GM21528 (cell line): ENCODE measurements at regions not wholly inside any gene's neighbourhood (a gene's known extent, or its start where the extent isn't known, plus 50 kb on each side); places are given as distances from the start of the nearest gene placed in this dataset.
"Not testable (repeated sequence)": the region's sequence is repeated elsewhere in the genome, so short reads cannot be mapped to it uniquely, and the experiment has no call there.

ENCODE experiments used
- ATAC-seq: cut with Tn5 transposase; IDR thresholded peaks from one replicate; pipeline ENCODE4 v1.9.1; 2021; ENCODE audit warnings: mild to moderate bottlenecking, moderate library complexity; ENCODE audit not compliant: unreplicated experiment, low FRiP score

- ATAC-seq: no peak
These were observed 325.3 kb upstream of the RASGEF1B start for GRCh38 chr4:81796790-81797528.

GRCh38 chr4:81792521-81792920, 320.8 kb upstream of the RASGEF1B start:
- ATAC-seq: no peak

- ATAC-seq: no peak
These were observed 318.8 kb upstream of the RASGEF1B start for GRCh38 chr4:81790477-81790876.

- no peak for ATAC-seq
These were observed 318.2 kb upstream of the RASGEF1B start for GRCh38 chr4:81789741-81790399.

GRCh38 chr4:81789158-81789557, 317.5 kb upstream of the RASGEF1B start:
- no peak for ATAC-seq

GRCh38 chr4:81786766-81787165, 315.1 kb upstream of the RASGEF1B start:
- no peak for ATAC-seq

- no peak for ATAC-seq
These were observed 314.5 kb upstream of the RASGEF1B start for GRCh38 chr4:81786063-81786763.

- no peak for ATAC-seq
These were observed 313.6 kb upstream of the RASGEF1B start for GRCh38 chr4:81785338-81785737.

- no peak for ATAC-seq
These were observed 311.9 kb upstream of the RASGEF1B start for GRCh38 chr4:81783558-81783957.

- no peak for ATAC-seq
These were observed 310.1 kb upstream of the RASGEF1B start for GRCh38 chr4:81781799-81782198.

GRCh38 chr4:81777718-81778117, 306.0 kb upstream of the RASGEF1B start:
- not testable (repeated sequence) for ATAC-seq

GRCh38 chr4:81776794-81777193, 305.1 kb upstream of the RASGEF1B start:
- no peak for ATAC-seq

GRCh38 chr4:81773557-81773956, 301.9 kb upstream of the RASGEF1B start:
- ATAC-seq: no peak

GRCh38 chr4:81771721-81772120, 300.0 kb upstream of the RASGEF1B start:
- ATAC-seq: no peak

- ATAC-seq: no peak
These were observed 297.5 kb upstream of the RASGEF1B start for GRCh38 chr4:81769244-81769643.

GRCh38 chr4:81758574-81759264, 287.0 kb upstream of the RASGEF1B start:
- peak; percentile 49 for ATAC-seq

GRCh38 chr4:81757691-81758090, 286.0 kb upstream of the RASGEF1B start:
- no peak for ATAC-seq

- ATAC-seq: peak; percentile 84
These were observed 285.3 kb upstream of the RASGEF1B start for GRCh38 chr4:81756973-81757372.

- no peak for ATAC-seq
These were observed 284.3 kb upstream of the RASGEF1B start for GRCh38 chr4:81756042-81756441.

GRCh38 chr4:81754169-81754568, 282.5 kb upstream of the RASGEF1B start:
- no peak for ATAC-seq
